HCT116 (cell line): ENCODE measurements at regions not wholly inside any gene's neighbourhood (a gene's known extent, or its start where the extent isn't known, plus 50 kb on each side); places are given as distances from the start of the nearest gene placed in this dataset.

Experiments used
- CTCF ChIP-seq, 3 experiments: fragments of 200-600 bp in 1 of 3; sonication (generic) in 1 of 3; IDR thresholded peaks in 2 of 3; conservative IDR thresholded peaks in 1 of 3; 2 replicates each; pipeline ENCODE4 v1.5.1; 2012 to 2017; ENCODE audit warnings: low read depth in 2 of 3, low read length in 2 of 3, antibody characterized with exemption in 1 of 3, borderline replicate concordance in 1 of 3, control low read depth in 1 of 3, mild to moderate bottlenecking in 1 of 3, mixed read lengths in 1 of 3, mixed run types in 1 of 3, moderate library complexity in 1 of 3; ENCODE audit not compliant: insufficient read depth in 1 of 3
- EGR1 ChIP-seq: IDR thresholded peaks from 2 replicates; pipeline ENCODE4 v1.6.1; 2012; ENCODE audit warnings: low read depth
- ZBTB33 ChIP-seq: IDR thresholded peaks from 2 replicates; pipeline ENCODE4 v1.6.1; 2011; ENCODE audit warnings: mild to moderate bottlenecking, low read length, moderate library complexity; ENCODE audit not compliant: insufficient replicate concordance; ENCODE audit errors: extremely low read depth

GRCh38 chr4:187724456-187724855 lies 271.1 kb upstream of the ZFP42 start:
- TF ChIP-seq CTCF (IDR thresholded peaks at IDR 0.05 in 2 of 3, conservative IDR thresholded peaks at IDR 0.05 in 1 of 3; ENCODE audit: borderline replicate concordance in 1 of 3, insufficient read depth in 1 of 3, low read depth in 2 of 3, low read length in 2 of 3) (no peak), ZBTB33 (no peak), EGR1 (no peak)
